T-cell (primary cell): ENCODE measurements at regions not wholly inside any gene's neighbourhood (a gene's known extent, or its start where the extent isn't known, plus 50 kb on each side); places are given as distances from the start of the nearest gene placed in this dataset.

Source experiments
- ATAC-seq, 4 experiments: fragments of 200-7000 bp in 3 of 4; fragments of 150-1000 bp in 1 of 4; cut with Tn5 transposase; replicated peaks in 1 of 4; 1 replicate in 3 of 4; 2 replicates in 1 of 4; pipeline ENCODE4 v1.10.0; 2021; ENCODE audit warnings: moderate library complexity in 3 of 4, mild to moderate bottlenecking in 2 of 4, moderate number of reproducible peaks in 1 of 4
- CTCF ChIA-PET, 2 donors: fragments of 300-600 bp; sonication (Branson Sonifier 250); formaldehyde crosslinking; loops; one replicate each; lab custom pipeline; 2022; ENCODE audit warnings: antibody characterized with exemption in 2 of 2; lab: Charles Lee
- POLR2A ChIA-PET, 2 donors: fragments of 300-600 bp; sonication (Branson Sonifier 250); formaldehyde crosslinking; loops; one replicate each; lab custom pipeline; 2022; ENCODE audit warnings: antibody characterized with exemption in 2 of 2; lab: Charles Lee
- DNase-seq, 35 experiments: peaks; one replicate each; pipeline versions ENCODE4 v3.0.0 to v3.0.0-alpha.2; 2013 to 2023
- H3K27ac ChIP-seq: one replicate; pipeline ENCODE4 v1.5.1; 2013; ENCODE audit warnings: low read length
- H3K27me3 ChIP-seq, 2 experiments: replicated peaks in 1 of 2; 1 replicate in 1 of 2; 2 replicates in 1 of 2; pipeline versions ENCODE4 v1.6.1 to v1.7.0; 2013; ENCODE audit warnings: low read length in 1 of 2, mixed read lengths in 1 of 2; ENCODE audit not compliant: control insufficient read depth in 2 of 2, insufficient read depth in 2 of 2; ENCODE audit errors: extremely low read depth in 1 of 2
- H3K36me3 ChIP-seq, 2 donors: 1 replicate in 1 of 2; 2 replicates in 1 of 2; pipeline versions ENCODE4 v1.6.1 to v1.7.0; 2013; ENCODE audit warnings: low read length in 1 of 2; ENCODE audit not compliant: control insufficient read depth in 2 of 2, insufficient read depth in 1 of 2; ENCODE audit errors: extremely low read depth in 1 of 2
- H3K4me1 ChIP-seq, 2 experiments: 1 replicate in 1 of 2; 2 replicates in 1 of 2; pipeline versions ENCODE4 v1.6.1 to v1.7.0; 2013; ENCODE audit warnings: low read length in 2 of 2, mixed read lengths in 1 of 2; ENCODE audit not compliant: insufficient read depth in 2 of 2, control insufficient read depth in 1 of 2; ENCODE audit errors: extremely low read depth in 1 of 2
- H3K4me3 ChIP-seq, 2 donors: 1 replicate in 1 of 2; 2 replicates in 1 of 2; pipeline versions ENCODE4 v1.5.1 to v1.7.0; 2013; ENCODE audit warnings: mild to moderate bottlenecking in 2 of 2, low read length in 1 of 2, moderate library complexity in 1 of 2; ENCODE audit not compliant: control insufficient read depth in 1 of 2; ENCODE audit errors: extremely low read depth in 1 of 2
- H3K9me3 ChIP-seq: 2 replicates; pipeline ENCODE4 v1.7.0; 2013
- H3K27ac Mint-ChIP-seq, 2 donors: one replicate each; pipeline ENCODE4 v1.8.0; 2020 to 2021; ENCODE audit warnings: mild to moderate bottlenecking in 2 of 2, mixed read lengths in 2 of 2
- H3K27me3 Mint-ChIP-seq, 2 donors: one replicate each; pipeline ENCODE4 v1.8.0; 2021 to 2022; ENCODE audit warnings: mixed read lengths in 2 of 2
- H3K36me3 Mint-ChIP-seq: one replicate; pipeline ENCODE4 v1.8.0; 2021; ENCODE audit warnings: mixed read lengths
- H3K4me1 Mint-ChIP-seq, 3 donors: one replicate each; pipeline ENCODE4 v1.8.0; 2020 to 2022; ENCODE audit warnings: mixed read lengths in 3 of 3, mild to moderate bottlenecking in 1 of 3
- H3K4me3 Mint-ChIP-seq, 3 donors: one replicate each; pipeline ENCODE4 v1.8.0; 2020 to 2022; ENCODE audit warnings: mild to moderate bottlenecking in 3 of 3, mixed read lengths in 3 of 3, moderate library complexity in 3 of 3
- H3K9me3 Mint-ChIP-seq, 3 donors: one replicate each; pipeline ENCODE4 v1.8.0; 2020 to 2022; ENCODE audit warnings: mixed read lengths in 3 of 3
- WGBS: methylation state at CpG from one replicate; pipeline ENCODE4 v1.1.5; 2013; ENCODE audit warnings: missing lambda C conversion rate; ENCODE audit not compliant: insufficient coverage; 5-methylcytosine and 5-hydroxymethylcytosine counted together

DNA sequence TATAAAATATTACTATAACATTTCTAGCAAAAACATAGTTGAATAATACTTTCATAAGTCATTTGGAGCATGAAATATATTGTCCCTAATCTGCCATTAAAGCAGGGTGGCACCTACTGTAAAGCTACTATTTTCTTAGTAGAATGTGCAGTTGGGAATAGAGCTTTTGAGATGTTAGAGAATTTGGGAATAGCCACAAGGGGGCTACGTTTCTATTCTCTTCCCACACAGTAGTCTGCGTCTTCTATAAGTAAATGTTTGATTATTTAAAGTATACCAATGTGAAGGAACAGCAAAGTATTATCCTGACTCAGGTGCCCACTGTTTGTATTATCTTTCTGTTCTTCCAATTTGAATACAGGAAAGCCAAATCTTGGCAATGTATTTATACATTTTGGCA lies 323.2 kb upstream of the GIMD1 start:
- no peak overlapping the region for H3K27ac ChIP-seq
- Mint-ChIP-seq H3K27me3 (no peaks in the 10 kb centered on the region), H3K27ac (no peak overlapping the region), H3K4me1 (no peaks in the 10 kb centered on the region), H3K4me3 (no peak overlapping the region), H3K36me3 (no peaks in the 10 kb centered on the region), H3K9me3 (peaks cover 2 to 8% (median 8%) of the 10 kb centered on the region in 3 donors)
- DNase-seq (no peak), ATAC-seq (no peak)
- H3K36me3 ChIP-seq: no peaks in the 10 kb centered on the region
- ChIA-PET CTCF (no interaction called here), POLR2A (no interaction called here)
- WGBS: no CpG with 5 or more reads among the region's 2 CpGs
- no peaks in the 10 kb centered on the region for H3K27me3 ChIP-seq
- peaks cover 0 to 12% of the 10 kb centered on the region in 2 experiments for H3K4me1 ChIP-seq
- H3K4me3 ChIP-seq: no peak overlapping the region
- H3K9me3 ChIP-seq: no peaks in the 10 kb centered on the region

GRCh38 chr4:106690487-106690886 lies 321.9 kb upstream of the GIMD1 start:
- DNase-seq (no peak), ATAC-seq (no peak)
- Mint-ChIP-seq H3K27ac (no peak overlapping the region), H3K36me3 (no peaks in the 10 kb centered on the region), H3K9me3 (peaks cover 10 to 17% (median 15%) of the 10 kb centered on the region in 3 donors), H3K27me3 (no peaks in the 10 kb centered on the region), H3K4me1 (no peaks in the 10 kb centered on the region), H3K4me3 (no peak overlapping the region)
- Histone ChIP-seq H3K4me3 (no peak overlapping the region), H3K9me3 (no peaks in the 10 kb centered on the region), H3K27ac (no peak overlapping the region), H3K4me1 (peaks cover 0 to 11% of the 10 kb centered on the region in 2 experiments), H3K27me3 (no peaks in the 10 kb centered on the region), H3K36me3 (no peaks in the 10 kb centered on the region)
- WGBS: 0% methylated on average over 2 of the region's 4 CpGs
- ChIA-PET POLR2A (no interaction called here), CTCF (no interaction called here)

DNA sequence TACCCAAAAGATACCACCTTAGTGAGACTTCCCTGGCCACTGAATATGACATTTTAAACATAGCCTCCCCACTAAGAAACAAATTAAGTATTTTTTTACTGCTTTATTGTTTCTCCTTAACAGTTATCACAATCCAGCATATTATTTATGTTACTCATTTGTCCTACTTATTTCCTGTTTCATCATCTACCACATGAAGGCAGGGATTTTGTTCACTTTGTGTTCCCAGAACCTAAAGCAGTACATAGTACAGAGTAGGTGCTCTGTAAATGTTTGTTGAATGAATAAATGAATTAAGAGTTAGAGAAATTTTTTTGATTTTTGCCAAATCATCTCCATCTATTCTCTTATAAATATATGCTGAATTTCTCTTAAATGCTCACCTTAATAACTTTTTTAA lies 318.4 kb upstream of the GIMD1 start:
- peaks cover 10 to 21% (median 20%) of the 10 kb centered on the region in 3 donors for H3K9me3 Mint-ChIP-seq
- no peaks in the 10 kb centered on the region for H3K9me3 ChIP-seq
- H3K36me3 Mint-ChIP-seq: no peaks in the 10 kb centered on the region
- H3K27me3 Mint-ChIP-seq: no peaks in the 10 kb centered on the region
- ATAC-seq: no peak
- no peaks in the 10 kb centered on the region for H3K36me3 ChIP-seq
- POLR2A ChIA-PET: no interaction called here
- H3K27ac ChIP-seq: no peak overlapping the region
- H3K4me3 Mint-ChIP-seq: no peak overlapping the region
- no peak for DNase-seq
- no peaks in the 10 kb centered on the region for H3K27me3 ChIP-seq
- CTCF ChIA-PET: no interaction called here
- H3K4me1 ChIP-seq: peaks cover 0 to 2% of the 10 kb centered on the region in 2 experiments
- no peak overlapping the region for H3K4me3 ChIP-seq
- H3K27ac Mint-ChIP-seq: no peak overlapping the region
- H3K4me1 Mint-ChIP-seq: no peaks in the 10 kb centered on the region

- Mint-ChIP-seq H3K4me3 (no peak overlapping the region), H3K4me1 (no peaks in the 10 kb centered on the region), H3K36me3 (no peaks in the 10 kb centered on the region), H3K27me3 (no peaks in the 10 kb centered on the region), H3K27ac (no peak overlapping the region), H3K9me3 (peaks cover 6 to 18% (median 17%) of the 10 kb centered on the region in 3 donors)
- H3K4me3 ChIP-seq: no peak overlapping the region
- no peaks in the 10 kb centered on the region for H3K9me3 ChIP-seq
- ATAC-seq: no peak
- CTCF ChIA-PET: no interaction called here
- no peaks in the 10 kb centered on the region for H3K27me3 ChIP-seq
- peak in 1 of 35 experiments; percentile 0 for DNase-seq
- WGBS: 77% methylated on average over 11 of the region's 24 CpGs
- no peaks in the 10 kb centered on the region for H3K36me3 ChIP-seq
- H3K27ac ChIP-seq: no peak overlapping the region
- POLR2A ChIA-PET: no interaction called here
- H3K4me1 ChIP-seq: peaks cover 0 to 5% of the 10 kb centered on the region in 2 experiments
Measured at GRCh38 chr4:106681381-106681921, 312.9 kb upstream of the GIMD1 start.

DNA sequence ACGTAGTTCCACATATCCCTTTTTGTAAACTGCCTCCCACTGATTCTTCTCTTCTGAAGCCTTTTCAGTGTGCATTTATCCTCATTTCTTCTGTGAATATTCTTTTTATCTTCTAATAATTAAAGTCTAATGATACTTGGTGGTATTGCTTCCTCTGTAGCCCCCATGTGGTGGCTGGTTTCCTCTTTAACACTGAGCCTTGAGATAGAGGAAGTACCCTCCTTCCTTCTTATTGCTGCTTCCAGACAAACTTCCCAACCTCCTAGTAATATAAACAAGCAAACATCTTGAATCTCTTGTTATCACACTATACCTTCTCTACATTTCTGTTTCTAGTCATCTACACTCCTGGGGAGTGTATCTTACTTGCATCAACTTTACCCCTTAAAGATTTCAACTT lies 310.5 kb upstream of the GIMD1 start:
- Mint-ChIP-seq H3K9me3 (peaks cover 2 to 17% (median 7%) of the 10 kb centered on the region in 3 donors), H3K4me1 (no peaks in the 10 kb centered on the region), H3K4me3 (no peak overlapping the region), H3K27ac (no peak overlapping the region), H3K36me3 (no peaks in the 10 kb centered on the region), H3K27me3 (no peaks in the 10 kb centered on the region)
- POLR2A ChIA-PET: no interaction called here
- WGBS: no CpG with 5 or more reads among the region's 1 CpG
- ATAC-seq: no peak
- no peaks in the 10 kb centered on the region for H3K27me3 ChIP-seq
- CTCF ChIA-PET: no interaction called here
- H3K4me1 ChIP-seq: peaks cover 0 to 11% of the 10 kb centered on the region in 2 experiments
- no peak overlapping the region for H3K27ac ChIP-seq
- no peak overlapping the region for H3K4me3 ChIP-seq
- no peak for DNase-seq
- H3K36me3 ChIP-seq: no peaks in the 10 kb centered on the region
- H3K9me3 ChIP-seq: no peaks in the 10 kb centered on the region

- Mint-ChIP-seq H3K4me3 (no peak overlapping the region), H3K4me1 (no peaks in the 10 kb centered on the region), H3K27me3 (no peaks in the 10 kb centered on the region), H3K27ac (no peak overlapping the region), H3K36me3 (no peaks in the 10 kb centered on the region), H3K9me3 (peaks cover 2 to 12% (median 8%) of the 10 kb centered on the region in 3 donors)
- H3K4me3 ChIP-seq: no peak overlapping the region
- ChIA-PET CTCF (no interaction called here), POLR2A (no interaction called here)
- no peaks in the 10 kb centered on the region for H3K36me3 ChIP-seq
- peaks cover 0 to 11% of the 10 kb centered on the region in 2 experiments for H3K4me1 ChIP-seq
- H3K27me3 ChIP-seq: no peaks in the 10 kb centered on the region
- H3K27ac ChIP-seq: no peak overlapping the region
- ATAC-seq: no peak
- no peak for DNase-seq
- no peaks in the 10 kb centered on the region for H3K9me3 ChIP-seq
Measured at GRCh38 chr4:106677213-106677612, 308.6 kb upstream of the GIMD1 start.
